GM19324 (cell line): ENCODE measurements at regions not wholly inside any gene's neighbourhood (a gene's known extent, or its start where the extent isn't known, plus 50 kb on each side); places are given as distances from the start of the nearest gene placed in this dataset.
"Not testable (repeated sequence)": the region's sequence is repeated elsewhere in the genome, so short reads cannot be mapped to it uniquely, and the experiment has no call there.

Experiments used
- ATAC-seq: cut with Tn5 transposase; IDR thresholded peaks from one replicate; pipeline ENCODE4 v1.9.1; 2021; ENCODE audit warnings: mild to moderate bottlenecking, moderate library complexity; ENCODE audit not compliant: unreplicated experiment, low FRiP score

GRCh38 chr5:21615195-21615765 is 1237.9 kb downstream of the CDH12 start:
- no peak for ATAC-seq

- ATAC-seq = no peak
Observed at GRCh38 chr5:21613971-21614488, 1239.1 kb downstream of the CDH12 start.

GRCh38 chr5:21603796-21604195 is 1249.3 kb downstream of the CDH12 start:
- no peak for ATAC-seq

DNA sequence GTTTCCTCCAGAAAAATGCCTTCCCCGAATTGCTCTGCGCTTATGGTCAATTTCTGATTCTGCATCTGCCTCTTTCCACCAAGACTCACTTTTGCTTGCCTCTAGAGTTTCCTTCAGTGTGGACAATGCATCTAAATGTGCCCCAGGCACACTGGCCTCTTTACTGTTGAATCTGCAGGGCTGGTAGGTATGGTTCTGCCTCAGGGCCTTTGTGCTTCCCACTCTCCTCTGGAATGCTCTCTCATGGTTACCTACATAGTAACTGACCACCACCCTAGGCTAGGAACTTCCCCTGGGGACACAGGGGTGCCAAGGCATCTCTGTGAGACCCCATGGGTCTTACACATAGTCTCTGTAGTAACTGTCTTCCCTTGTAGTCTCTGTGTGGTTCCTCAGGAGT is 1258.6 kb downstream of the CDH12 start:
- ATAC-seq = no peak

- no peak for ATAC-seq
Observed at GRCh38 chr5:21593261-21593660, 1259.9 kb downstream of the CDH12 start.

DNA sequence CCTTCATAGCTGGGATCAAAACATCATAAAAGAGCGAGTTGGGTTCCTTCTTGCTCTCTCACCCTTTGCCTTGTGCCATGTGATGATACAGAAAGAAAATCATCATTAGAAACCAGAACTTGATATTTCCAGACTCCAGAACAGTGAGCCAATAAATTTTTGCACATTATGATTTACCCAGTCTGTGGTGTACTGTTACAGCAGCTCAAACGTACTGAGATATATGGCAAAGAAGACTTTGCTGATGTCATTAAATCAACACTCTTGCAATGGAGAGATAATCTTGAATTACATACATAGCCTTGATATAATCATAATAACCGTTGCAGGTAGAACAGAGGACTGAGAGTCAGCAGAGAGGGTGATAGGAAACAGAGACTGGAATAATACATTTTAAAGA is 1271.6 kb downstream of the CDH12 start:
- ATAC-seq = no peak

GRCh38 chr5:21574961-21575360 is 1278.2 kb downstream of the CDH12 start:
- ATAC-seq = no peak

DNA sequence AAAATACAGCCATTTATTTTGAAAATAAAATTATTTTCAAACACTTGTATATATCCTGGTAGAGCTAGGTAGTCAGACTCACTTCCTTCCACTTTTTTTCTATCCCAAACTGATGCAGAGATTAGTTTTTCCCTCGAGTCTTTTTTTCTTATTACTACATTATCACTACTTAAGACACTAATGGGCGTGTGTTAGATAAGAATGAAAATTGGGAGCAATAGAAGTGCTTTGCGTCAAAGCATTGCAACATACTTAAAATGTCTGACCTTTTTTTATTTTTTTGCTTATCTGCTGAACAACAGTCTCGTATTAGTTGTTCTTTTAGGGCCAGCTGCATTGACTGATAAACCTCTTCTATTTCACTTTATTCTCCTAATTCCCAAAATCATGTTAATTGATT is 1278.7 kb downstream of the CDH12 start:
- ATAC-seq = no peak

DNA sequence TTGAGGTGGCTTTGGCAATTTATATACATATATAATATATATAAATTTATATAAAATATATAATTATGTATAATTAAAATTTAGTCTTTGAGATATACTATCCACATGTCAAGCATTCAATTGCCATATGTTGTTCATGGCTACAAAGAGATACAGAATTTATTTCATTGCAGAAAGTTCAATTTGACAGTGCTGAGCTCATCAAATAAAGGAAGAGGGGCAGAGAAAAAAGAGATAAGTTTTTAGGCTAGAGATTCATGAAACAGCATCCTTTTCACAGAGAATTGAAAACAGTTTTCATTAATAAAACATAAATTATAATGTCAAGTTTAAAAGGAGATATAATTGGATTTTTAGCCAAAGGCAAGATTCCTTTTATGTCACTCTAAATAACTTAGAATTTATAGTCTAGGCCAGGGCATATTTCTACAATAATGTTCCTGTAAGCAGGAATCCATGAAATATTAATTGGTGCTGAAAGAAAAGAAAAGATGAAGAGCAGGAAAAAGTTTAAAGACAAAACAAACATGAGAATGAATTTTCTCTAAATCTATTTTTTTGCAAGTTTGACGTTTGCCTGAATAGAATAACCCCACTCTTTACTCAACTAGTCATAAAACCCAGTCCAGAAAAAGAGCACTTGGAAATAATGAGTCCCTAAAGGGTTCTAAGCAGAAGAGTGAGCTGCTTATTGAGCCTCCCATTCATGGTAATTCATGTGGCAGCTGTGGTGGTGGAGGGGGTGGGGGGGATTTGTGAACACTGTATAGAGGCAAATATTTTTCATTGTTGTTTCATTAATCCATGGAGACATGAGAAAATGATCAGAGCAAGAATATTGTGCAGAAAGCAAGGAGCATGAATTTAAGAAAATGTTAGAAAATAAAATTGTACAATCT is 1279.5 kb downstream of the CDH12 start:
- ATAC-seq = no peak

GRCh38 chr5:21571196-21571595 is 1281.9 kb downstream of the CDH12 start:
- ATAC-seq = not testable (repeated sequence)

DNA sequence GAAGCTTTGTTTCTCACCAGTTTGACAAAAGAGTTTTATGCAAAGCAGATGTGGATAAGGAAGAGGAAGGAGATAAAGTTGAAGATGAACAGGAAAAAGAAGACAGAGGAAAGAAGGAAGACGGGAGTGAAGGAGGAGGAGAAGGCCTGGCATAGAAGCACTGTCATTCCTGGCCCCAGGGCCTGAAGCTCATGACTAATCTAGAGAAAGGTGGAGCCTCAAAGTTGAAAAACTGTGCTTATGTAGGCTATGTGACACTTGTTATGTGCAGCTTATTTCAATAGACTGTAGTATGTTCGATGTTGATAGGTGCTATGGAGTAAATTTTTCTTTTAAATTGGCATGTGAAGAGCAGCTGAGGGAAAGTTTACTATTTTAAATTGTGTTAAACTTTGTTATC is 1294.0 kb downstream of the CDH12 start:
- ATAC-seq = not testable (repeated sequence)

GRCh38 chr5:21552263-21552662 is 1300.9 kb downstream of the CDH12 start:
- not testable (repeated sequence) for ATAC-seq

GRCh38 chr5:21550916-21551315 is 1302.2 kb downstream of the CDH12 start:
- not testable (repeated sequence) for ATAC-seq

GRCh38 chr5:21547656-21548055 is 1305.5 kb downstream of the CDH12 start:
- not testable (repeated sequence) for ATAC-seq

- ATAC-seq = not testable (repeated sequence)
Observed at GRCh38 chr5:21535114-21535513, 1318.0 kb downstream of the CDH12 start.

DNA sequence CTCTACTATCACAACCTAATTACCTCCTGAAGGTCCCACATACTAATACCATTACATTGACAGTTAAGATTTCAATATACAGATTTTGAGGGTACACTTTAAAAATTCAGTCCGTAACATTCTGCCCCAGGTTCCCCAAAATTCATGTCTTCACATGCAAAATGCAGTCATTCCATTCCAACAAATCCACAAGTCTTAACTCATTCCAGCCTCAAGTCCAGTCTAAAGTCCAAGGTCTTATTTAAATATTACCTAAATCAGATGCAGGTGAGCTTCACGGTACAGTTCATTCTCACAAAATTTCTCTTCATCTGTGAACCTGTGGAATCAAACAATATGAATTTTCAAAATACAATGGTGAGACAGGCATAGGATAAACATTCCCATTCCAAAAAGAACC is 1332.0 kb downstream of the CDH12 start:
- ATAC-seq = not testable (repeated sequence)

- not testable (repeated sequence) for ATAC-seq
Observed at GRCh38 chr5:21496926-21497325, 1356.2 kb downstream of the CDH12 start.

GRCh38 chr5:21496056-21496455 is 1357.1 kb downstream of the CDH12 start:
- ATAC-seq = not testable (repeated sequence)

DNA sequence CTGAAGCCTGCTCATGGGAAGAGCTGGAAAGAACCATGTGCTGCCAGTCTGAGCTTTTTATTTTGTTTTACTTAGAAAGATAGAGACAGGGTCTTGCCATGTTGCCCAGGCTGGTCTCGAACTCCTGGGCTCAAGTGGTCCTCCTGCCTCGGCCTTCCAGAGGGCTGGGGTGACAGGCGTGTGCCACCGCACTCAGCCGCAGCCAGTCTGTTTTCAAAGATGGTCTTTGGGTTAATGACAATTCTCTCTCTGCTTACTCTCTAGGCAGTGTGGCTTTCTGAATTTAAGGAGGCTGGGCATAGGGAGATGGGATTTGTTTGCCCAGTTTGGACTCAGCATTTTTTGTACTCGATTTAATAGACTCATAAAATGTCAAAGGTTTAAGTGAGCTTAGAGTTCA is 1357.9 kb downstream of the CDH12 start:
- ATAC-seq = not testable (repeated sequence)

DNA sequence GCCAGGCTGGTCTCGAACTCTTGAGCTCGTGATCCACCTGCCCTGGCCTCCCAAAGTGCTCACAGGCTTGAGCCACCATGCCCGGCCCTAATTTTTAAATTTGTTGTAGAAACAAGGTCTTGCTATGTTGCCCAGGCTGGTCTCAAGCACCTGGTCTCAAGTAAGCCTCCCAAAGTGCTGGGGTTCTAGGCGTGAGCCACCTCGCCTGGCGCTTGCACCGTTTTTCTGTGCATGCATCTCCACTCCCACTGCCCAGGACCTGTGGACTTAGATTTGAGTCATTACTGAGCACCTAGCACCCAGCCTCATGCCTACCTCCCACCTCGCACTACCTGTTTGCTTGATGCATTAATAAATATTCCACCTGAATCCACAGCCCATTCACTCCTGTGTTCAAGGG is 1359.1 kb downstream of the CDH12 start:
- not testable (repeated sequence) for ATAC-seq

GRCh38 chr5:21491182-21491581 is 1362.0 kb downstream of the CDH12 start:
- ATAC-seq = not testable (repeated sequence)

DNA sequence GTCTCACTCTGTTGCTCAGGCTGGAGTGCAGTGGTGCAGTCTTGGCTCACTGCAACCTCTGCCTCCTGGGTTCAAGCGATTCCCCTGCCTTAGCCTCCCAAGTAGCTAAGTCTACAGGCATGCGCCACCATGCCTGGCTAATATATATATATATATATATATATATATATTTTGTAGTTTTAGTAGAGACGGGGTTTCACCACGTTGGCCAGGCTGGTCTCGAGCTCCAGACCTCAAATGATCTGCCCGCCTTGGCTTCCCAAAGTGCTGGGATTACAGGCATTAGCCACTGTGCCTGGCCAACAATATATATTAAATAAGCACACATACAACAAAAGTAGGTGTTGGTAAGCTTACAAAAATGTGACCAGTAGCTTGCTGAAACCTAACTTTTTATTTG is 1364.3 kb downstream of the CDH12 start:
- ATAC-seq = not testable (repeated sequence)
